DMS 273 treated with DMSO at 0.1 percent for 48 hours (cell line): ENCODE measurements at regions not wholly inside any gene's neighbourhood (a gene's known extent, or its start where the extent isn't known, plus 50 kb on each side); places are given as distances from the start of the nearest gene placed in this dataset.
"Not testable (repeated sequence)": the region's sequence is repeated elsewhere in the genome, so short reads cannot be mapped to it uniquely, and the experiment has no call there.

Source experiments
- DNase-seq: peaks from one replicate; lab custom pipeline; 2025; lab: John Stamatoyannopoulos, UW

- no peak for DNase-seq
Observed at GRCh38 chr10:124213471-124213870, 120.1 kb upstream of the CHST15 start.

DNA sequence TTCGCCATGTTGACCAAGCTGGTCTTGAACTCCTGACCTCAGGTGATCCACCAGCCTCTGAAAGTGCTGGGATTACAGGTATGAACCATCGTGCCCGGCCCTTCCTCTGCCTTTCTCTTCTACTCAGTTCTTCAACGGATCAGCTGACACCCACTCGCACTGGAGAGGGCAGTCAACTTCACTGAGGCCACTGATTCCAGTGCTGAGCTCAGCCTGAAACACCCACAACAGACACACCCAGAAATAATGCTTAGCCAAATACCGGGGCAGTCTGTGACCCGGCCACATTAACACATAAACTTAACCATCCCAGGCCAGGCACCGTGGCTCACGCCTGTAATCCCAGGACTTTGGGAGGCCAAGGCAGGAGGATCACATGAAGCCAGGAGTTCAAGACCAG, 119.3 kb upstream of the CHST15 start:
- DNase-seq, result no peak

DNA sequence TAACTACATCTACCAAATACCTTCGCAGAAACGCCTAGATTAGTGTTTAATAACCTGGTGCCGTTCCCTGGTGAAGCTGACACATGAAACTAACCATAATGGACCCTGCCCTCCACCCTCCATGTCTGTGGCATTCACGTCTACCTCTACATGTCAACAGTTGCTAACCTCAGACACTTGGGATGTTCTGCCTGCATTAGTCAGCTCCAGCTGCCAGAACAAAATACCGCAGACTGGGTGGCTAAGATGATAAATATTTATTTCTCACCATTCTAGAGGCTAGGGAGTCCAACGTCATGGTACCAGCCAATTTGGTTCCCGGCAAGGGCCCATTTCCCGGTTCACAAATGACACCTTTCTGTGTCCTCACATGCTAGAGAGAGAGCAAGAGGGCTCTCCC, 118.5 kb upstream of the CHST15 start:
- DNase-seq, result no peak

- no peak for DNase-seq
Observed at GRCh38 chr10:124210263-124210662, 116.9 kb upstream of the CHST15 start.

GRCh38 chr10:124207391-124207790, 114.0 kb upstream of the CHST15 start:
- no peak for DNase-seq

DNA sequence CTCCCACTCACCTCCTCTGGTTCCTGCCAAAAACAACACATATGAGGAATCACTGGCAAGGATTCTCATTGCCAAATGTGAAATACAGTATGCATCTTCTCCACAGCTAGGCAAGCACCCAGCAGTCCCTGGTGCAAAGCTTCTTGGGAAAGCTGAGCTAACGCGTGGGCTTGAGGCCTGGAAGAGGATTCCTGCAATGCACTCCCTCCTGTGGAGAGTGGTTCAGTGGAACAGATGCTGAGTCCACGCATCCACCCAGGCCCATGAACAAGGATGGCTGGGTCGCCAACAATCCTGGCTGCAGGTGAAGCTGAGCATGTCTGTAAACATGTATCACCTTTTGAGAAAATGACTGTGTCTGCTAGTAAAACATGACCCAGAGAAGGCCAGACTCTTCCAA, 113.2 kb upstream of the CHST15 start:
- no peak for DNase-seq

DNA sequence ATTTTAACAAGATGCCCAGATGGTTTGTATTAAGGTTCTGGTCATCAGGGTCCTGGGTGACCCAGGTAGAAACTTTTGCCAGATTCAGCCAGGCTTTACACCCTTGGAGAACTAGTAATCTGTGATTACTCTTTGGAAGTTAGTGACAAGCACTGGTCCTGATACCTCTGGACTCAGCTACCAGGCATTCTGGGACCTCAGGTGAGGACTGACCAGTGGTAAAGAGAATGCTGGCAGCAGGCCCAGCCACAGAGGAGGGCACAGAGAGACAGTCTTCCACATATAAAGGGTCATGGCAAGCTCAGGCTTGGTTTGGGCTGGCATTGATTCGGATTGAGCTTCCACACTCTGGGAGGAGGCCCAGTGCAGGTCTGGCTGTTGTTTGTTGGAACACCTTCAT, 112.0 kb upstream of the CHST15 start:
- DNase-seq, result no peak

DNA sequence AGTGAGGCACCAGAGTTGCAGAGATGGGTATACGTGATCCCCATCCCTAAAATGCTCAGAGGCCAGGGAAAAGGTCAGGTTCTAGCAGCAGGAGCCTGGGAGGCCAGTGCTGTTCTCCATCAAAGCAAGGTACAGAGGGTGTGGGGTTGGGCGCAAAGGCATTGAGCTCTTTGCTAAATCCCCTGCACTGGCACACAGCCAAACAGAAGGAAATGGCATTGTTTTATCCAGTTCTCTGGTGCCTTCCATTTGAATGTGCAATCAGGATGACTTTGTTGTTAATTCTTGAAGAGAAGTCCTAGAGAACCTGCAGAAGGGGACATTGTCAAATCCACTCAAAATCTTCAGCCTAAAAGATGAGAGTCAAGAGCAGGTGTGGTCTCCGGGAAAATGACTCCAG, 111.3 kb upstream of the CHST15 start:
- no peak for DNase-seq

- no peak for DNase-seq
Observed at GRCh38 chr10:124200011-124200410, 106.6 kb upstream of the CHST15 start.

DNA sequence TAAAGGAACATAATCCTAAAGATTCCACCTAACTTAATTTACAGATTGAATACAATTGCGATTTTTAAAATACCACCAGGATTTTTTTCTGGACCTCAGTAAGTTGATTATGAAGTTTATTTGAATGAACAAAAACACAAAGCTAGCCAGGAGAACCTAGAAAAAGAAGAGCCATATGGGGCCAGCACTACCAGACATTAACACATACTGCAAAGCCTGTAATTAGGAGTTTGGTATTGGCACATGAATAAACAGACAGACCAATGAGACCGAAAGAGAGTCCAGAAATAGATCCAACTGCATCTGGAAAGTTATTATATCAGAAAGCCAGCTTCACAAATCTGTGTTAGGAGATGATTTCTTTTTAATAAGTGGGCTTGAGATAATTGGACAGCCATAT, 105.5 kb upstream of the CHST15 start:
- DNase-seq, result no peak

- DNase-seq, result no peak
Observed at GRCh38 chr10:124198125-124198501, 104.7 kb upstream of the CHST15 start.

GRCh38 chr10:124197371-124198124, 104.2 kb upstream of the CHST15 start:
- no peak for DNase-seq

- no peak for DNase-seq
Observed at GRCh38 chr10:124196659-124197058, 103.3 kb upstream of the CHST15 start.

DNA sequence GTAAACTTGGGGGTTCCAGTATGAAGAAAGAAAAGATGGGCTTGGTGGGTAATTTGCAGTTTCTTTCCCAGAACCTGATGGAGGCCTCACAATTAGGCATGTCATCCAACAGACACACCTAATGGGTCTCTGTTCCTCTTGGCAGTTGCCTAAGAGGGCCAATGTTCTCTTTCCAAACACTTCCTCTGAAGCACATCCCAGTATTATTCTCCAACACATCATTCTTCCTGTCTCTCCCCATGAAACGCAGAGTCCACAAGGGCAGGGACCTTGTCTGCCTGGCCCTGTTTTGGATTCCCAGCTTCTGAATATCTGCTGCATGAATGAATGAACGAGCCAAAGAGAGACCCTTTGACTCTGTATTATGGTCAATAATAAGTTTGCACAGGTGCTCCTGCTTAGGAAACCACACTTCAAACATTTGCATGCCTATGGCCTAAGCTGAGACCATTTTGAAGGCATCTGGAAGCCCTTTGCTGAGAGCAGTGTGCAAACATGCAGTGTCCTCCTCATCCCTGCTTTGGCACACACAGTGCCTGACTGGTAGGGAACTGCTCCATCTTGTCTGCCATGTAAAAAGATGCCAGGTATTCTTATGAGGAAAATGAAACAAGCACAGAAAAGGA, 100.9 kb upstream of the CHST15 start:
- no peak for DNase-seq

DNA sequence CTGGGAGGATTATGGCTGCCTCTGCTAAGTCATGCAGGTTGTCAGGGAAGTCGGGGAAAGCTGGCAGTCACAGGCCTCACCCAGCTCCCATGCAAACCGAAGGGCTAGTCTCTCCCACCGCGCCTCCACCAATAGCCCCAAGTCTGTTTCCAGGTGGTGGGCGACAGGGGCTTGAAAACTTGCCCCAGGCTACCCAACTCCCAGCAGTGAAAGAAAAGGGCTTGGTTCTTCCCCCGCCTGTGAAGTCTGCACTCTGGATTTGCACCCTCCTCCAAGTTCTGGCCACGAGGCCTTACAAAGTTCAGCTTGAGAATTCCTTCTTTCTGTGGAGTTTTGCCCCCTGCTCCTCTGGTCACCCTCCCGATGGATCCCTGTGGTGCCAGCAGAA, 99.9 kb upstream of the CHST15 start:
- DNase-seq, result no peak

- DNase-seq, result not testable (repeated sequence)
Observed at GRCh38 chr10:124192664-124193308, 99.4 kb upstream of the CHST15 start.

GRCh38 chr10:124190476-124190875, 97.1 kb upstream of the CHST15 start:
- not testable (repeated sequence) for DNase-seq

DNA sequence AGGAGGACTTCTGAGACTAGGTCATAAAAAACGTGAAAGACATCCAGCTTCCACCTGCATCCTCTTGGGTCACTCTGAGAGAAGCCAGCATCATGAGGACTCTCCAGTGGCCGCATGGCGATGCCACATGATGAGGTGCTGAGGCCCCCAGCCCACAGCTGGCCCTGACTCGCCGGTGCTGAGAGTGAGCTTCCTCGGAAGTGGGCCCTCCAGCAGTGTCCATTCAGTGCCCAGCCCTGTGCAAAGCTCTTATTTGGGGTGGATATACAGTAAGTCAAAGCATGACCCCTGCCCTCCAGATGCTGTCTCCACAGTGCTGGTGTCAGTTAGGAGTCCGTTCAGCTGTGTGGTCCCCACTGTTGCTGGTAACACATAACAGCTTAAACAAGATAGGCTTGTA, 93.6 kb upstream of the CHST15 start:
- no peak for DNase-seq

GRCh38 chr10:124185084-124185483, 91.7 kb upstream of the CHST15 start:
- no peak for DNase-seq

DNA sequence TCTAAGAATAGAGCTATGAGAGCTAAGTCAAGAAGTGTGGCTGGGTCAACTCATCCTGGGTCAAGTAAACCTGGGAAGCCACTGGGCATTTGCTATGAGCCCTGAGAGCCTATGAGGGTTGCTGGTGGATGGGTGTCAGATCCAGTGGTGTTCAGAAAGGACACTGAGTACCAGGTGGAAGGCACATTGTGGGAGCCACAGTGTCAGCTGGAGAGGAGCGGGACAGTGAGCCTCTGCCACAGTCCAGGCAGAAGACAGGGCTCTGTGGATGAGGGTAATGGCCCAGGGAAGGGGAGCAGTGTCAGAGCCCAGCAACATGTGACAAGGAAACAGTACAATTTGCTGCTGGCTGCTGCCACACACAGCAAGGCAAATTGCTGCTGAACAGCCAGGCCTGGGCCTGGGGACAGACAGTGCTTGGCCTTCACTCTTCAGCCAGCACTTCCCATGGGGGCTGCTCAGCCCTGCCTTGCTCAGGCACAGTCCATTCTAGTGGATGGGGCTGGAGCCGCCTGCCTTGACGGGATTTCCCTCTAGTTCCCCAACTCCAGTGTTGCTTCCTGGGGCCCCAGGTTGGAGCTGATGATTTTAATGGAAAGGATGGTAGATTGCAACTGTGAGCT, 90.9 kb upstream of the CHST15 start:
- DNase-seq, result no peak

DNA sequence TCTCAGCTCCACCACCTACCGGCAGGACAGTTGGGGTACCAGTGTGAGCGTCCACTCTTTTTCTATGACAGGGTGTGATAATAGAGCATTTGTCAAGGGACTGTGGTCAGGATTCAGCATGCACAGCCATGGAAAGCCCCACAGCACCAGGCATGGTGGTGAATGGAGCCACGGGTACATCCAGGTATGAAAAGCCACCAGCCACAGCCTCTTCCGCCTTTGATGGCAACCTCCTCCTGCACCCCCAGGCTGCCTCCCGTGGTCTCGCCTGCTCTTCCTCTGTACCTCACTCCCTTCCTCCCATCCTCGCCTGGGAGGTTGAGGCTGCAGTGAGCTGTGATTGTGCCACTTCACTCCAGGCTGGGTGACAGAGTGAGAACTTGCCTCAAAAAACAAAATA, 90.2 kb upstream of the CHST15 start:
- DNase-seq, result no peak

DNA sequence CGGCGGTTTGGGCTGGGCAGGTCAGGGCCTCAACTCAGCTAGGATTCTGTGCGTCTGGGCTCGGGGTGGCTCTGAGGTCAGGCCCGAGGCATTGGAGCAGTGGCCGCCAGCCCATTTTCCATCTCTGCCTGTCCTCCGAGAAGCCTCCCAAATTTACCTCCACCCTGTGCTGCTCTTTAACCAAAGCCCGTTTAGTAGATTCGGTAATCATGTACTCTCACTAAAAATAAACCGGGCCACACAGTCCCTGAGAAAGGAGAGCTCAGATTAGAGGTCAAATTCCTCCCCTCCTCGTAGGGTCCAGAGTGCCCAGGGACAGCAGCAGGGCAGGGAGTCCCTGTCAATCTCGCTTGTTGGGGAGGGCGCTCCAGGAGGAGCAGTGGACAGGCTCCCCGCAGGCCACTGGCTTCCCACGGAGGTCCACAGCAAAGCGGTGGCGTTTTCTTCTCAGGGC, 88.7 kb upstream of the CHST15 start:
- no peak for DNase-seq

- DNase-seq, result no peak
Observed at GRCh38 chr10:124181656-124182055, 88.3 kb upstream of the CHST15 start.
